Thyroid gland (tissue), 4 donors: ENCODE measurements at regions not wholly inside any gene's neighbourhood (a gene's known extent, or its start where the extent isn't known, plus 50 kb on each side); places are given as distances from the start of the nearest gene placed in this dataset.

ENCODE experiments used
- POLR2A ChIP-seq, 2 donors: fragments of 450-650 bp; IDR thresholded peaks; one replicate each; pipeline ENCODE4 v1.6.1; 2017; ENCODE audit warnings: antibody characterized with exemption in 2 of 2, mild to moderate bottlenecking in 2 of 2, moderate library complexity in 1 of 2
- TF ChIP-seq, protein P1 (sequence below), 6 experiments: fragments of 200-600 bp in 3 of 6; fragments of 450-650 bp in 3 of 6; sonication (generic) in 3 of 6; IDR thresholded peaks; one replicate each; pipeline ENCODE4 v1.5.1; 2016 to 2019; ENCODE audit warnings: antibody characterized with exemption in 6 of 6, mild to moderate bottlenecking in 2 of 6, inconsistent platforms in 1 of 6, moderate library complexity in 1 of 6

GRCh38 chr7:20021831-20022230 lies 195.4 kb downstream of the MACC1 start:
- TF ChIP-seq, protein P1, sequence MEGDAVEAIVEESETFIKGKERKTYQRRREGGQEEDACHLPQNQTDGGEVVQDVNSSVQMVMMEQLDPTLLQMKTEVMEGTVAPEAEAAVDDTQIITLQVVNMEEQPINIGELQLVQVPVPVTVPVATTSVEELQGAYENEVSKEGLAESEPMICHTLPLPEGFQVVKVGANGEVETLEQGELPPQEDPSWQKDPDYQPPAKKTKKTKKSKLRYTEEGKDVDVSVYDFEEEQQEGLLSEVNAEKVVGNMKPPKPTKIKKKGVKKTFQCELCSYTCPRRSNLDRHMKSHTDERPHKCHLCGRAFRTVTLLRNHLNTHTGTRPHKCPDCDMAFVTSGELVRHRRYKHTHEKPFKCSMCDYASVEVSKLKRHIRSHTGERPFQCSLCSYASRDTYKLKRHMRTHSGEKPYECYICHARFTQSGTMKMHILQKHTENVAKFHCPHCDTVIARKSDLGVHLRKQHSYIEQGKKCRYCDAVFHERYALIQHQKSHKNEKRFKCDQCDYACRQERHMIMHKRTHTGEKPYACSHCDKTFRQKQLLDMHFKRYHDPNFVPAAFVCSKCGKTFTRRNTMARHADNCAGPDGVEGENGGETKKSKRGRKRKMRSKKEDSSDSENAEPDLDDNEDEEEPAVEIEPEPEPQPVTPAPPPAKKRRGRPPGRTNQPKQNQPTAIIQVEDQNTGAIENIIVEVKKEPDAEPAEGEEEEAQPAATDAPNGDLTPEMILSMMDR (IDR thresholded peaks at IDR 0.05), result no peak
- no peak for TF ChIP-seq POLR2A (IDR thresholded peaks at IDR 0.05)
